ENCODE measurements at regions not wholly inside any gene's neighbourhood (a gene's known extent, or its start where the extent isn't known, plus 50 kb on each side); places are given as distances from the start of the nearest gene placed in this dataset.
A peak's percentile ranks its signal among the peaks of the same experiment; 100 is the strongest.

DNA sequence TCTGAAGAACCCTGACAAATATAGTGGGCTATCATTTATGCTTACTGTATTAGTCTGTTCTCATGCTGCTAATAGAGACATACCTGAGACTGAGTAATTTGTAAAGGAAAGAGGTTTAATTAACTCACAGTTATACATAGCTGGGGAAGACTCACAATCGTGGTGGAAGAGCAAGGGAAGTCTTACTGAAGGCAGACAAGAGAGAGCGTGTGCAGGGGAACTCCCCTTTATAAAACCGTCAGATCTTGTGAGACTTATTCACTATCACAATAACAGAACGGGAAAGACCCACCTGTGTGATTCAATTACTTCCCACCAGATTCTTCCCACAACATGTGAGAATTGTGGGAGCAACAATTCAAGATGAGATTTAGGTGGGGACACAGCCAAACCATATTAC is 526.8 kb upstream of the GOT2 start:
- DNase-seq: no peak
- Mint-ChIP-seq H3K4me1 (ENCODE audit: low read depth, unreplicated experiment) (peaks cover 2% of the 10 kb centered on the region), H3K4me3 (ENCODE audit: unreplicated experiment) (no peak overlapping the region), H3K36me3 (ENCODE audit: unreplicated experiment) (no peaks in the 10 kb centered on the region), H3K27ac (ENCODE audit: unreplicated experiment) (no peak overlapping the region), H3K27me3 (ENCODE audit: unreplicated experiment) (no peaks in the 10 kb centered on the region), H3K9me3 (ENCODE audit: unreplicated experiment) (no peaks in the 10 kb centered on the region)
- TF ChIP-seq, protein P1, sequence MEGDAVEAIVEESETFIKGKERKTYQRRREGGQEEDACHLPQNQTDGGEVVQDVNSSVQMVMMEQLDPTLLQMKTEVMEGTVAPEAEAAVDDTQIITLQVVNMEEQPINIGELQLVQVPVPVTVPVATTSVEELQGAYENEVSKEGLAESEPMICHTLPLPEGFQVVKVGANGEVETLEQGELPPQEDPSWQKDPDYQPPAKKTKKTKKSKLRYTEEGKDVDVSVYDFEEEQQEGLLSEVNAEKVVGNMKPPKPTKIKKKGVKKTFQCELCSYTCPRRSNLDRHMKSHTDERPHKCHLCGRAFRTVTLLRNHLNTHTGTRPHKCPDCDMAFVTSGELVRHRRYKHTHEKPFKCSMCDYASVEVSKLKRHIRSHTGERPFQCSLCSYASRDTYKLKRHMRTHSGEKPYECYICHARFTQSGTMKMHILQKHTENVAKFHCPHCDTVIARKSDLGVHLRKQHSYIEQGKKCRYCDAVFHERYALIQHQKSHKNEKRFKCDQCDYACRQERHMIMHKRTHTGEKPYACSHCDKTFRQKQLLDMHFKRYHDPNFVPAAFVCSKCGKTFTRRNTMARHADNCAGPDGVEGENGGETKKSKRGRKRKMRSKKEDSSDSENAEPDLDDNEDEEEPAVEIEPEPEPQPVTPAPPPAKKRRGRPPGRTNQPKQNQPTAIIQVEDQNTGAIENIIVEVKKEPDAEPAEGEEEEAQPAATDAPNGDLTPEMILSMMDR (IDR thresholded peaks at IDR 0.05; ENCODE audit: partially characterized antibody, unreplicated experiment): no peak

GRCh38 chr16:59259950-59260319 is 525.8 kb upstream of the GOT2 start:
- peaks cover 1% of the 10 kb centered on the region for H3K9me3 Mint-ChIP-seq (ENCODE audit: unreplicated experiment)
- no peaks in the 10 kb centered on the region for H3K36me3 Mint-ChIP-seq (ENCODE audit: unreplicated experiment)
- no peaks in the 10 kb centered on the region for H3K27me3 Mint-ChIP-seq (ENCODE audit: unreplicated experiment)
- TF ChIP-seq, protein P1 (IDR thresholded peaks at IDR 0.05; ENCODE audit: partially characterized antibody, unreplicated experiment): no peak
- no peak overlapping the region for H3K4me3 Mint-ChIP-seq (ENCODE audit: unreplicated experiment)
- no peaks in the 10 kb centered on the region for H3K4me1 Mint-ChIP-seq (ENCODE audit: low read depth, unreplicated experiment)
- H3K27ac Mint-ChIP-seq (ENCODE audit: unreplicated experiment): no peak overlapping the region
- DNase-seq: no peak

- DNase-seq: no peak
- H3K9me3 Mint-ChIP-seq (ENCODE audit: unreplicated experiment): peaks cover 1% of the 10 kb centered on the region
- peaks cover 2% of the 10 kb centered on the region for H3K36me3 Mint-ChIP-seq (ENCODE audit: unreplicated experiment)
- no peaks in the 10 kb centered on the region for H3K27me3 Mint-ChIP-seq (ENCODE audit: unreplicated experiment)
- TF ChIP-seq, protein P1 (IDR thresholded peaks at IDR 0.05; ENCODE audit: partially characterized antibody, unreplicated experiment): no peak
- H3K4me3 Mint-ChIP-seq (ENCODE audit: unreplicated experiment): no peak overlapping the region
- no peak overlapping the region for H3K27ac Mint-ChIP-seq (ENCODE audit: unreplicated experiment)
- no peaks in the 10 kb centered on the region for H3K4me1 Mint-ChIP-seq (ENCODE audit: low read depth, unreplicated experiment)
Observed at GRCh38 chr16:59259074-59259949, 525.2 kb upstream of the GOT2 start.

- Mint-ChIP-seq H3K27me3 (ENCODE audit: unreplicated experiment) (no peaks in the 10 kb centered on the region), H3K27ac (ENCODE audit: unreplicated experiment) (no peak overlapping the region), H3K4me3 (ENCODE audit: unreplicated experiment) (no peak overlapping the region), H3K9me3 (ENCODE audit: unreplicated experiment) (peaks cover 1% of the 10 kb centered on the region), H3K4me1 (ENCODE audit: low read depth, unreplicated experiment) (peaks cover 15% of the 10 kb centered on the region), H3K36me3 (ENCODE audit: unreplicated experiment) (peaks cover 4% of the 10 kb centered on the region)
- no peak for DNase-seq
- TF ChIP-seq, protein P1 (IDR thresholded peaks at IDR 0.05; ENCODE audit: partially characterized antibody, unreplicated experiment): no peak
Observed at GRCh38 chr16:59252317-59252716, 518.2 kb upstream of the GOT2 start.

- no peaks in the 10 kb centered on the region for H3K27me3 Mint-ChIP-seq (ENCODE audit: unreplicated experiment)
- TF ChIP-seq, protein P1 (IDR thresholded peaks at IDR 0.05; ENCODE audit: partially characterized antibody, unreplicated experiment): no peak
Observed at GRCh38 chr16:59249011-59249410, 514.9 kb upstream of the GOT2 start.

More at GRCh38 chr16:59249011-59249410, 514.9 kb upstream of the GOT2 start:
- H3K4me3 Mint-ChIP-seq (ENCODE audit: unreplicated experiment): no peak overlapping the region
- H3K4me1 Mint-ChIP-seq (ENCODE audit: low read depth, unreplicated experiment): peaks cover 15% of the 10 kb centered on the region
- H3K9me3 Mint-ChIP-seq (ENCODE audit: unreplicated experiment): no peaks in the 10 kb centered on the region
- DNase-seq: peak; percentile 21
- H3K36me3 Mint-ChIP-seq (ENCODE audit: unreplicated experiment): no peaks in the 10 kb centered on the region
- peak overlapping the region; percentile 69 for H3K27ac Mint-ChIP-seq (ENCODE audit: unreplicated experiment)

Data from glutamatergic neuron (in vitro differentiated cells).